ENCODE measurements at regions not wholly inside any gene's neighbourhood (a gene's known extent, or its start where the extent isn't known, plus 50 kb on each side); places are given as distances from the start of the nearest gene placed in this dataset.

GRCh38 chr11:120024046-120024445 is 113.9 kb downstream of the TRIM29 start:
- no peak for DNase-seq (ENCODE audit: low spot score)
- Histone ChIP-seq H3K4me3 (no peak overlapping the region), H3K79me2 (no peaks in the 10 kb centered on the region), H3K9me2 (replicated peaks; ENCODE audit: insufficient read depth) (no peaks in the 10 kb centered on the region), H4K20me1 (ENCODE audit: insufficient read depth, poor library complexity, severe bottlenecking) (no peaks in the 10 kb centered on the region), H2AFZ (no peak overlapping the region), H3K4me1 (ENCODE audit: insufficient read depth) (peaks cover 11% of the 10 kb centered on the region), H3K36me3 (replicated peaks; ENCODE audit: insufficient read depth, low read depth) (no peaks in the 10 kb centered on the region), H3K27me3 (no peaks in the 10 kb centered on the region), H3K9me3 (ENCODE audit: low read depth) (no peaks in the 10 kb centered on the region), H3K27ac (no peak overlapping the region), H3K4me2 (no peak overlapping the region)
- no peak for TF ChIP-seq EZH2phosphoT487 (IDR thresholded peaks at IDR 0.05; ENCODE audit: low read depth, severe bottlenecking, unreplicated experiment)
- TF ChIP-seq, protein P1, sequence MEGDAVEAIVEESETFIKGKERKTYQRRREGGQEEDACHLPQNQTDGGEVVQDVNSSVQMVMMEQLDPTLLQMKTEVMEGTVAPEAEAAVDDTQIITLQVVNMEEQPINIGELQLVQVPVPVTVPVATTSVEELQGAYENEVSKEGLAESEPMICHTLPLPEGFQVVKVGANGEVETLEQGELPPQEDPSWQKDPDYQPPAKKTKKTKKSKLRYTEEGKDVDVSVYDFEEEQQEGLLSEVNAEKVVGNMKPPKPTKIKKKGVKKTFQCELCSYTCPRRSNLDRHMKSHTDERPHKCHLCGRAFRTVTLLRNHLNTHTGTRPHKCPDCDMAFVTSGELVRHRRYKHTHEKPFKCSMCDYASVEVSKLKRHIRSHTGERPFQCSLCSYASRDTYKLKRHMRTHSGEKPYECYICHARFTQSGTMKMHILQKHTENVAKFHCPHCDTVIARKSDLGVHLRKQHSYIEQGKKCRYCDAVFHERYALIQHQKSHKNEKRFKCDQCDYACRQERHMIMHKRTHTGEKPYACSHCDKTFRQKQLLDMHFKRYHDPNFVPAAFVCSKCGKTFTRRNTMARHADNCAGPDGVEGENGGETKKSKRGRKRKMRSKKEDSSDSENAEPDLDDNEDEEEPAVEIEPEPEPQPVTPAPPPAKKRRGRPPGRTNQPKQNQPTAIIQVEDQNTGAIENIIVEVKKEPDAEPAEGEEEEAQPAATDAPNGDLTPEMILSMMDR (IDR thresholded peaks at IDR 0.05; ENCODE audit: poor library complexity): no peak
- WGBS (ENCODE audit: low lambda C conversion rate, missing lambda C conversion rate): 80% methylated on average over 4 of the region's 4 CpGs

GRCh38 chr11:120023551-120023950 is 114.4 kb downstream of the TRIM29 start:
- H4K20me1 ChIP-seq (ENCODE audit: insufficient read depth, poor library complexity, severe bottlenecking): no peaks in the 10 kb centered on the region
- WGBS (ENCODE audit: low lambda C conversion rate, missing lambda C conversion rate): 87% methylated on average over 5 of the region's 5 CpGs
- no peak overlapping the region for H3K27ac ChIP-seq
- no peak overlapping the region for H2AFZ ChIP-seq
- H3K9me2 ChIP-seq (replicated peaks; ENCODE audit: insufficient read depth): no peaks in the 10 kb centered on the region
- TF ChIP-seq, protein P1 (IDR thresholded peaks at IDR 0.05; ENCODE audit: poor library complexity): no peak
- TF ChIP-seq EZH2 (IDR thresholded peaks at IDR 0.05; ENCODE audit: borderline replicate concordance): no peak
- DNase-seq (ENCODE audit: low spot score): no peak
- peaks cover 11% of the 10 kb centered on the region for H3K4me1 ChIP-seq (ENCODE audit: insufficient read depth)
- no peak overlapping the region for H3K4me2 ChIP-seq
- H3K36me3 ChIP-seq (replicated peaks; ENCODE audit: insufficient read depth, low read depth): no peaks in the 10 kb centered on the region
- no peaks in the 10 kb centered on the region for H3K9me3 ChIP-seq (ENCODE audit: low read depth)
- no peaks in the 10 kb centered on the region for H3K79me2 ChIP-seq
- H3K27me3 ChIP-seq: no peaks in the 10 kb centered on the region
- H3K4me3 ChIP-seq: no peak overlapping the region

DNA sequence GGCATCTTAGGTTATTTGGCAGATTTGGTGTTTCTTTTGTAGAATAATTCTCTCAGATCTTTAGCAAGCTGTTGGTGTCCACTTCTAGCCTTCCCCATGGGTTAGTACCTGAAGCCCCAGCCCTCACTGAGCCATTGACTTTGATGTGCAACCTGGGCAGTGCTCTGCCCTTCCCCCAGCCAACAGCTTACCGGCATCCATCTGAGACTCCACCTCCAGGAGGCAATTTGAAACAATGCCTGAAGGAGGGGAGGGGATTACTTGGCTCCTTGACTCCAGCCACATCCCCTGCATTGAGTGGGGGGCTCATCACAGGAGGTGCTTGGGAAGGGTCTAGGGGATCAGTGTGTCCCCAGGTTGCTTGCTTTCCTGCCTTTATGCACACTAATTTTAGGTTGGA is 114.8 kb downstream of the TRIM29 start:
- no peak for DNase-seq (ENCODE audit: low spot score)
- Histone ChIP-seq H3K27ac (no peak overlapping the region), H4K20me1 (ENCODE audit: insufficient read depth, poor library complexity, severe bottlenecking) (no peaks in the 10 kb centered on the region), H3K4me3 (no peak overlapping the region), H3K9me3 (ENCODE audit: low read depth) (no peaks in the 10 kb centered on the region), H3K36me3 (replicated peaks; ENCODE audit: insufficient read depth, low read depth) (no peaks in the 10 kb centered on the region), H3K9me2 (replicated peaks; ENCODE audit: insufficient read depth) (no peaks in the 10 kb centered on the region), H2AFZ (no peak overlapping the region), H3K27me3 (no peaks in the 10 kb centered on the region), H3K4me1 (ENCODE audit: insufficient read depth) (peaks cover 11% of the 10 kb centered on the region), H3K79me2 (no peaks in the 10 kb centered on the region), H3K4me2 (no peak overlapping the region)
- WGBS (ENCODE audit: low lambda C conversion rate, missing lambda C conversion rate): 0% methylated on average over 1 of the region's 1 CpG
- TF ChIP-seq EZH2phosphoT487 (IDR thresholded peaks at IDR 0.05; ENCODE audit: low read depth, severe bottlenecking, unreplicated experiment): no peak
- TF ChIP-seq, protein P1 (IDR thresholded peaks at IDR 0.05; ENCODE audit: poor library complexity): no peak
- TF ChIP-seq EZH2 (IDR thresholded peaks at IDR 0.05; ENCODE audit: borderline replicate concordance): no peak

GRCh38 chr11:120022617-120023016 is 115.3 kb downstream of the TRIM29 start:
- no peak for TF ChIP-seq EZH2 (IDR thresholded peaks at IDR 0.05; ENCODE audit: borderline replicate concordance)
- TF ChIP-seq EZH2phosphoT487 (IDR thresholded peaks at IDR 0.05; ENCODE audit: low read depth, severe bottlenecking, unreplicated experiment): no peak
- TF ChIP-seq, protein P1 (IDR thresholded peaks at IDR 0.05; ENCODE audit: poor library complexity): no peak
- 89% methylated on average over 5 of the region's 5 CpGs for WGBS (ENCODE audit: low lambda C conversion rate, missing lambda C conversion rate)
- no peak overlapping the region for H3K27ac ChIP-seq
- no peaks in the 10 kb centered on the region for H3K9me2 ChIP-seq (replicated peaks; ENCODE audit: insufficient read depth)
- H3K9me3 ChIP-seq (ENCODE audit: low read depth): no peaks in the 10 kb centered on the region
- H3K27me3 ChIP-seq: no peaks in the 10 kb centered on the region
- no peak overlapping the region for H3K4me2 ChIP-seq
- no peaks in the 10 kb centered on the region for H4K20me1 ChIP-seq (ENCODE audit: insufficient read depth, poor library complexity, severe bottlenecking)
- H3K4me1 ChIP-seq (ENCODE audit: insufficient read depth): peaks cover 11% of the 10 kb centered on the region
- DNase-seq (ENCODE audit: low spot score): no peak
- H2AFZ ChIP-seq: no peak overlapping the region
- no peaks in the 10 kb centered on the region for H3K79me2 ChIP-seq
- H3K4me3 ChIP-seq: no peak overlapping the region
- no peaks in the 10 kb centered on the region for H3K36me3 ChIP-seq (replicated peaks; ENCODE audit: insufficient read depth, low read depth)

Measured in hepatocyte (in vitro differentiated cells).